NCI-H345 treated with DMSO at 0.1 percent for 48 hours (cell line): ENCODE measurements at regions not wholly inside any gene's neighbourhood (a gene's known extent, or its start where the extent isn't known, plus 50 kb on each side); places are given as distances from the start of the nearest gene placed in this dataset.
"Not testable (repeated sequence)": the region's sequence is repeated elsewhere in the genome, so short reads cannot be mapped to it uniquely, and the experiment has no call there.

Source experiments
- DNase-seq: peaks from one replicate; lab custom pipeline; 2025; ENCODE audit not compliant: unreplicated experiment; lab: John Stamatoyannopoulos, UW

- no peak for DNase-seq
Measured at GRCh38 chr9:86585422-86586143, 231.4 kb upstream of the TUT7 start.

- no peak for DNase-seq
Measured at GRCh38 chr9:86580688-86581087, 226.5 kb upstream of the TUT7 start.

GRCh38 chr9:86578722-86579121, 224.5 kb upstream of the TUT7 start:
- DNase-seq = no peak

GRCh38 chr9:86577420-86578333, 223.5 kb upstream of the TUT7 start:
- no peak for DNase-seq

- no peak for DNase-seq
Measured at GRCh38 chr9:86575825-86576525, 221.8 kb upstream of the TUT7 start.

GRCh38 chr9:86575137-86575536, 220.9 kb upstream of the TUT7 start:
- no peak for DNase-seq

GRCh38 chr9:86573886-86574285, 219.7 kb upstream of the TUT7 start:
- no peak for DNase-seq

GRCh38 chr9:86572904-86573303, 218.7 kb upstream of the TUT7 start:
- no peak for DNase-seq

GRCh38 chr9:86565603-86566002, 211.4 kb upstream of the TUT7 start:
- DNase-seq = not testable (repeated sequence)

- DNase-seq = no peak
Measured at GRCh38 chr9:86563936-86564335, 209.7 kb upstream of the TUT7 start.

GRCh38 chr9:86563350-86563749, 209.1 kb upstream of the TUT7 start:
- no peak for DNase-seq

GRCh38 chr9:86562691-86563090, 208.5 kb upstream of the TUT7 start:
- no peak for DNase-seq

- no peak for DNase-seq
Measured at GRCh38 chr9:86557918-86558317, 203.7 kb upstream of the TUT7 start.

- DNase-seq = no peak
Measured at GRCh38 chr9:86557063-86557766, 203.0 kb upstream of the TUT7 start.

GRCh38 chr9:86555661-86556060, 201.5 kb upstream of the TUT7 start:
- no peak for DNase-seq

- DNase-seq = no peak
Measured at GRCh38 chr9:86550401-86550800, 196.2 kb upstream of the TUT7 start.

- DNase-seq = no peak
Measured at GRCh38 chr9:86549920-86550319, 195.7 kb upstream of the TUT7 start.

- DNase-seq = no peak
Measured at GRCh38 chr9:86549401-86549811, 195.2 kb upstream of the TUT7 start.

- no peak for DNase-seq
Measured at GRCh38 chr9:86548220-86548619, 194.0 kb upstream of the TUT7 start.

- DNase-seq = no peak
Measured at GRCh38 chr9:86547571-86547970, 193.4 kb upstream of the TUT7 start.

- no peak for DNase-seq
Measured at GRCh38 chr9:86546712-86547111, 192.5 kb upstream of the TUT7 start.
